Activated CD4-positive, alpha-beta memory T cell treated with anti-CD3 and anti-CD28 coated beads, Interleukin-2, amount 10 ng/mL, durations not matched to agents 7 days and 5 days (primary cell): ENCODE measurements at regions not wholly inside any gene's neighbourhood (a gene's known extent, or its start where the extent isn't known, plus 50 kb on each side); places are given as distances from the start of the nearest gene placed in this dataset.
"Not testable (repeated sequence)": the region's sequence is repeated elsewhere in the genome, so short reads cannot be mapped to it uniquely, and the experiment has no call there.

Experiments used
- CTCF ChIA-PET: fragments of 350-600 bp; sonication (Branson Sonifier 250); formaldehyde crosslinking; loops from one replicate; lab custom pipeline; 2021; ENCODE audit warnings: antibody characterized with exemption, inconsistent platforms; lab: Charles Lee
- POLR2A ChIA-PET: fragments of 350-600 bp; sonication (Branson Sonifier 250); formaldehyde crosslinking; loops from one replicate; lab custom pipeline; 2021; ENCODE audit warnings: antibody characterized with exemption; lab: Charles Lee
- DNase-seq: peaks from one replicate; pipeline ENCODE4 v3.0.0-alpha.2; 2020
- H3K27ac Mint-ChIP-seq: one replicate; pipeline ENCODE4 v1.8.0; 2021; ENCODE audit warnings: mild to moderate bottlenecking, mixed read lengths
- H3K27me3 Mint-ChIP-seq: one replicate; pipeline ENCODE4 v1.8.0; 2021; ENCODE audit warnings: mixed read lengths
- H3K36me3 Mint-ChIP-seq: one replicate; pipeline ENCODE4 v1.8.0; 2021; ENCODE audit warnings: low read depth, mixed read lengths
- H3K4me1 Mint-ChIP-seq: one replicate; pipeline ENCODE4 v1.8.0; 2021; ENCODE audit warnings: mixed read lengths
- H3K4me3 Mint-ChIP-seq: one replicate; pipeline ENCODE4 v1.8.0; 2021; ENCODE audit warnings: mild to moderate bottlenecking, mixed read lengths
- H3K9me3 Mint-ChIP-seq: one replicate; pipeline ENCODE4 v1.8.0; 2021; ENCODE audit warnings: mixed read lengths

DNA sequence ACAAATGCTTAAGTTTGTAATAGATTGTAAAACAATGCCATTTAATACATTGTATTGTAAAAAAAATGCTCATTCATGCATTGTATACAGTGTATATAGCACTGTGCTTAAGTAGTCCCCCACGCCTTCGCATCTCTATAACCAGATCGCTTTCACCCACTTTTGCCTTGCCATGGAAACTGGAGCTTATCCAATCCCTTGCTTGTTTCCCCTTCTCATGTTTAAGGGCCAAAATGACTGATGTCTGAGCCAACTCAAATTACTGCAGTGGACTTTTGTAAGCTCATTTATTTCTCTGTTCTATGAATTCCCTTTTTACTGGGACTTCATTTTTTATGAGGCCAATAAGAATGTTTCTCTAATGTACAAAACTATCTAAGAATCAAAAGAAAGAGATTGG is 730.9 kb upstream of the GJE1 start:
- no peak for DNase-seq
- Mint-ChIP-seq H3K27ac (no peak overlapping the region), H3K27me3 (no peaks in the 10 kb centered on the region), H3K4me3 (no peak overlapping the region), H3K4me1 (peaks cover 19% of the 10 kb centered on the region), H3K36me3 (no peaks in the 10 kb centered on the region), H3K9me3 (peaks cover 9% of the 10 kb centered on the region)
- ChIA-PET CTCF (no interaction called here), POLR2A (no interaction called here)

DNA sequence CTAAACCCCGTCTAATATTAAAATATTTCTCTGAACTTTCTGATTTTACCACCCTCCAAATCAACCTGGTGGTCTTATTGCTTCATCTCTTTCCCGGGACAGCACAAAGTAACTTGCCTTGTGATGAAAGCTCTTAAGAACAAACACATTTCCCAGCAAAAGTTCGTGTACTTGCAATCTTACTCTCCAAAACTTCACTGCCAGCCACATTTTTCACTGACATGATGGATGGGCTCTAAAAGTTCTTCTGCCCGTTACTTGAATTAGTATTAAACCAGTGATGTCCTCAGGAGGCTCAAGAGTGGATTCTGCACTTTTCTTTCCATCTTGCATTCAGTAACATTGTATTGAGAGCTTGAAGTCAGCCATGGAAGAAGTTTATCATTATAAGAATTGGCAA is 731.6 kb upstream of the GJE1 start:
- H3K36me3 Mint-ChIP-seq = no peaks in the 10 kb centered on the region
- H3K27ac Mint-ChIP-seq = no peak overlapping the region
- peaks cover 19% of the 10 kb centered on the region for H3K4me1 Mint-ChIP-seq
- H3K27me3 Mint-ChIP-seq = no peaks in the 10 kb centered on the region
- DNase-seq = no peak
- POLR2A ChIA-PET = no interaction called here
- H3K4me3 Mint-ChIP-seq = no peak overlapping the region
- peaks cover 3% of the 10 kb centered on the region for H3K9me3 Mint-ChIP-seq
- CTCF ChIA-PET = no interaction called here

DNA sequence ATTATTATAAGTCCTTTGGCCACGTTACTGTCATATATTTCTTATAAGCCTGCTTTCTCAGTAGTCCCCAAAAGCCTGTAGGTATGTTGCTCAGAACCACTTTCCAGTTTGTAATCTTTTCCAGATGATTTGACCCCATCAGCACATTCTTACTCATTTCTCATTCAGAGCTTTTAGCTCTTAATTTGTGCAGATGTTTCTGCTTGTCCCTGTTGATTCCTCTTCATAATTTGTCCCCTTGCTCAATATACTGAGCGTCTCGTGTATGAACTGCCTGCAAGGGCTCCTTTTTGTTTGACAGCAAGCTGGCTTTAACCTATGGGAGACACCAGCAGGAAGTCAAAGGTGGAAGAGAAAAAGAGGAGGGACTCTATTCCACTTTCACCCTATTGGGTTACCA is 733.8 kb upstream of the GJE1 start:
- Mint-ChIP-seq H3K27me3 (no peaks in the 10 kb centered on the region), H3K4me3 (no peak overlapping the region), H3K36me3 (no peaks in the 10 kb centered on the region), H3K27ac (no peak overlapping the region), H3K4me1 (peaks cover 19% of the 10 kb centered on the region), H3K9me3 (peaks cover 3% of the 10 kb centered on the region)
- ChIA-PET POLR2A (no interaction called here), CTCF (no interaction called here)
- DNase-seq = no peak

DNA sequence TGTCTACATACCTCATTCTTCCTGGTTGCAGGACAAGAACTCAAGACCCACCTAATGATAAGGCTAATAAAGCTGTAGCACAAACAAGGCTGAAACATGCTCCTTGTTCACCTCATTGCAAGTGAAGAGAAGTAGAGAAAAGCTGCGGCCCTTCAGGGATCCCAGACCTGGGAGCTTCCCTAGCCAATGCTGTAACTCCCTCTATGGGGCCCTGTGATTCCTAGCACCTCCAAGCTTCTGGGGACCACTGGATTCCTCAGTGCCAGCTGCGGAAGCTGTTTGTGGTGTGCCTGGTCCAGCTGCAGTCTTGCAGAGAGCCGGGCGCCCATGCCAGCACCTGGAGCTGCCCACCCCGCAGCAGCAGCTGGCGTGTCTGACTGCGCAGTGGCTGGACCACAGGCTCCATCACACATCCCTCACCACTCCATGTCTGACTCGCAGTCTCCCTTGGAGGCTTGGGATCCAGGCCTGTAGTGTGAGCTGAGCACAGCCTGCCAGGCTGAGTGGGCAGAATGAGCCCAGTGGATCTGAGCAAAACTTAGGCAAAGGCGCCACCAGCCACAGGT is 737.2 kb upstream of the GJE1 start:
- H3K4me3 Mint-ChIP-seq = no peak overlapping the region
- no peak for DNase-seq
- ChIA-PET CTCF (no interaction called here), POLR2A (no interaction called here)
- H3K4me1 Mint-ChIP-seq = no peaks in the 10 kb centered on the region
- H3K27ac Mint-ChIP-seq = no peak overlapping the region
- H3K9me3 Mint-ChIP-seq = no peaks in the 10 kb centered on the region
- H3K36me3 Mint-ChIP-seq = no peaks in the 10 kb centered on the region
- no peaks in the 10 kb centered on the region for H3K27me3 Mint-ChIP-seq

DNA sequence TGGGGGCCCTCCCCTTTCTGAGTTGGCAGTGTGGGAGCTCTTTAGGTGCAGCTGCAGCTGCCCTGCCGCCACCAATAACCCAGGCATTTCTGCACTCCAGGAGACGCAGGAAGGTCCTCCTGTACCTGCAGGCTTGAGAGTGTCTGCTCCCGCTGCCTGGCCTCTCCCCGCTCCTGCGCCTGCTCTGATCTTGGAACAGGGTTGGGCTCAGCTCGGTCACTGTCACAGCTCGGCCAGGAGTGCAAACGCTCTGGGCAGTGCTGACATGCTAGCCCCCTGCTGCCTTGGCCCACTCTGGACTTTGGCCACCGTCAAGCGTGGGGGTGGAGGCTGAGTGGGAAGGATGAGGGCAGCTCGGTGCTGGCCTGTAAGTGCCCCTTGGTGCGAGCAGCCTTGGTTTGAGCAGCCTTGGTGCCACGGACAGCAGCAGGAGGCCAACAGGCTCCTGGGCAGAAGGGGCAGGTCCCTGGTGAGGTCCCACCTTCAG is 738.1 kb upstream of the GJE1 start:
- ChIA-PET POLR2A (no interaction called here), CTCF (no interaction called here)
- Mint-ChIP-seq H3K27ac (no peak overlapping the region), H3K4me1 (no peaks in the 10 kb centered on the region), H3K9me3 (no peaks in the 10 kb centered on the region), H3K27me3 (no peaks in the 10 kb centered on the region), H3K4me3 (no peak overlapping the region), H3K36me3 (no peaks in the 10 kb centered on the region)
- no peak for DNase-seq

DNA sequence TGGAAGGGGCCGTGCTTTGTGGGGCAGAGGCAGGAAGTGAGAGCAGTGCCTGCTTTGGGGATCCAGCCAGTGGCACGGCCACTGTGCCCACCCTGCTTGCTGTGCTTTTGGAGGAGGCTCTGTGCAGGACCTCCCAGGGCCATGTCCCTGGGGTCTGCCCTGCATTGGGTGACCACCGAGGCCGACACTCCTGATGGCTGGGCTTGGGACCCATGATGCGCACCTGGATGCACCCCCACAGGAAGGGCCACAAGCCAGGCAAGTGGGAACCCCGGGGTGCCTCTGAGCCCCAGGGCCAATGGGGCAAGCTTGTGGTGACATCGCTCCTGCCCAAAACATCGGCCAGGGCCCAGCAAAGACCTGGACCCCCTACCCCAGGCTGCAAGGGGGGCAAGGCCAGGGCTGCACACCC is 738.6 kb upstream of the GJE1 start:
- Mint-ChIP-seq H3K27me3 (no peaks in the 10 kb centered on the region), H3K4me3 (no peak overlapping the region), H3K36me3 (no peaks in the 10 kb centered on the region), H3K9me3 (no peaks in the 10 kb centered on the region), H3K4me1 (no peaks in the 10 kb centered on the region), H3K27ac (no peak overlapping the region)
- DNase-seq = no peak
- POLR2A ChIA-PET = no interaction called here
- CTCF ChIA-PET = no interaction called here

DNA sequence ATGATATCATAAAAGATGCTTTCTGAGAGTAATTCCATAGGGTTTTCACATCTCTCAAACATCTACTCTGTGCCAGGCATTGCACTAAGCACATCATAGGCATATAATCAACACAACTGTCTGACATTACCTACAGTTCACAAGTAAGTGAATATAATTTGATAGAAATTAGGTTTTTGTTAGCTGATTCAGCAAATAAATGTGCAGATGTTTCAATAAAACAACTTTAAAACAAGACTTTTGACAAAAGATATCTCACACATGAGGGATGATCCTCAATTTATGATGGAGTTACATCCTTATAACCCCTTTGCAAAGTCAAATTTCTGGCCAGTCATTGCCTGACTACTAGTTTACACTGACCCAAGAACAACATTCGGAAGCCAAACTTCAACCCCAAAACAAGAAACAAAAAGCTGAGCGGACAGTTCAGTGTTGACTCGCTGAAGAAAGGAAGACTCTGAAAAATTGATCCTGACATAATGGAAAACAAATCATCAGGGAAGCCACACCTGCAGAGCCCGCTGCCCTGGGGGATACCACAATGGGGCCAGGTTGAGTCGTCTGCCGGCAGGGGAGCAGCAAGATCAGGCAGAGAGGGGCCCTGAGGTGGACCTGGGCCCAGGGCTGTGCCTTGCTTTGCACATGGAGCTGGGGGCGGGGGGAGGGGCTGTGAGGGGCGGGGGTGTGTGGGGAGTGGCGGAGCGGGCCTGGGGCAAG is 739.2 kb upstream of the GJE1 start:
- H3K9me3 Mint-ChIP-seq = no peaks in the 10 kb centered on the region
- POLR2A ChIA-PET = no interaction called here
- DNase-seq = no peak
- CTCF ChIA-PET = no interaction called here
- H3K4me3 Mint-ChIP-seq = no peak overlapping the region
- H3K27ac Mint-ChIP-seq = no peak overlapping the region
- H3K4me1 Mint-ChIP-seq = no peaks in the 10 kb centered on the region
- H3K27me3 Mint-ChIP-seq = no peaks in the 10 kb centered on the region
- no peaks in the 10 kb centered on the region for H3K36me3 Mint-ChIP-seq

DNA sequence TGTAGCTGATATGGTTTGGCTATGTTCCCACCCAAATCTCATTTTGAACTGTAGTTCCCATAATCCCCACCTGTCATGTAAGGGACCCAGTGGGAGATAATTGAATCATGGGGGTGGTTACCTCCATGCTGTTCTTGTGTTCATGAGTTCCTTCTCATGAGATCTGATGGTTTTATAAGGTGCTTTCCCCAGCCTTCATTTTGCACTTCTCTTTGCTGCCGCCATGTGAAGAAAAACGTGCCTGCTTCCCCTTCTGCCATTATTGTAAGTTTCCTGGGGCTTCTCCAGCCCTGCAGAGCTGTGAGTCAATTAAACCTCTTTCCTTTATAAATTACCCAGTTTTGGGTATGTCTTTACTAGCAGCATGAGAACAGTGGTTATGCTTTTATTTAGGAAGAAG is 741.6 kb upstream of the GJE1 start:
- DNase-seq, H3K27ac Mint-ChIP-seq, H3K9me3 Mint-ChIP-seq, H3K4me1 Mint-ChIP-seq, CTCF ChIA-PET, H3K4me3 Mint-ChIP-seq, H3K27me3 Mint-ChIP-seq, POLR2A ChIA-PET, H3K36me3 Mint-ChIP-seq: not testable (repeated sequence)

DNA sequence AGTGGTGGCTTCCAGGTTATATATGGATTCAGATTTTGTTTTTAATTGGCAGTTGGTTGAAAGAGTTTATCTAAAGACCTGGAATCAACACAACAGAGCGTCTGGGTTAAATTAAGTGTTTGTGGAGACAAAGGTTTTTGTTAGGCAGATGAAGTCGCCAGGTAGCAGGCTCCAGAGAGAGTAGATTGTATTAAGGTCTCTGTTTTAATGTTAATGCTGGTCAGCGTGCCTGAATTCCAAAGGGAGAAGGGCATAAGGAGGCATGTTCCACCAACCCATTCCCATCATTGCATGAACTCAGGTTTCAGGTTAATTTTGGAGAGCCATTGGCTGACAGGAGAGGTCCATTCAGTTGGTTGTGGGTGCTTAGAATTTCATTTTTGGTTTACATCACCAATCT is 744.1 kb upstream of the GJE1 start:
- Mint-ChIP-seq H3K4me3 (no peak overlapping the region), H3K27ac (no peak overlapping the region), H3K27me3 (no peaks in the 10 kb centered on the region), H3K9me3 (peaks cover 2% of the 10 kb centered on the region), H3K36me3 (no peaks in the 10 kb centered on the region), H3K4me1 (no peaks in the 10 kb centered on the region)
- no peak for DNase-seq
- CTCF ChIA-PET = no interaction called here
- POLR2A ChIA-PET = no interaction called here

DNA sequence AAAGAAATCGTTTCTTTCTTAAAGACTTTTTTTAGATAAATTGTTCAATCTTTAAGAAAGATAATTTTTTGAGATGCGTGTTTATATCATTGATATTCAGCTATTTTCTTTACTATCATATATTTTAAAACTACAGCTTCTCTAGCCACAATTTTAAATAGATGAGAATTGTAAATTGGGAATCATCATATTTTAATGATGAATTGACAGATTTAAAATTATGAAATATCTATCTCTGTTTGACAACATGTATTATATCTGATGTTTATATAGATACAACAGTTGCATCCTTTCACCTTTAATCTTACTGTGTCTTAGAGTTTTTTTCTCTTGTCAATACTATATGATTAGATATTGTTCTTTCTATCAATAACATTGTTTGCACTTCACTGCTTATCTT is 762.3 kb upstream of the GJE1 start:
- no peaks in the 10 kb centered on the region for H3K4me1 Mint-ChIP-seq
- no peak overlapping the region for H3K4me3 Mint-ChIP-seq
- DNase-seq = no peak
- no peaks in the 10 kb centered on the region for H3K27me3 Mint-ChIP-seq
- no peaks in the 10 kb centered on the region for H3K9me3 Mint-ChIP-seq
- no peak overlapping the region for H3K27ac Mint-ChIP-seq
- ChIA-PET POLR2A (no interaction called here), CTCF (no interaction called here)
- no peaks in the 10 kb centered on the region for H3K36me3 Mint-ChIP-seq

DNA sequence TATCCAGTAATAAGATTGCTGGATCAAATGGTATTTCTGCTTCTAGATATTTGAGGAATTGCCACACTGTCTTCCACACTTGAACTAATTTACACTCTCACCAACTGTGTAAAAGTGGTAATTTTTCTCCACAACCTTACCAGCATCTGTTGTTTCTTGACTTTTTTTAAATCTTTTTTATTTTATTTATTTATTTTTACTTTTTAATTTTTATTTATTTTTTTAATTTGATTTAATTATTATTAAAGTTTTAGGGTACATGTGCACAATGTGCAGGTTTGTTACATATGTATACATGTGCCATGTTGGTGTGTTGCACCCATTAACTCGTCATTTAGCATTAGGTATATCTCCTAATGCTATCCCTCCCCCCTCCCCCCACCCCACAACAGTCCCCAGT is 765.9 kb upstream of the GJE1 start:
- CTCF ChIA-PET, H3K4me1 Mint-ChIP-seq, DNase-seq, H3K9me3 Mint-ChIP-seq, H3K27ac Mint-ChIP-seq, H3K4me3 Mint-ChIP-seq, H3K27me3 Mint-ChIP-seq, H3K36me3 Mint-ChIP-seq, POLR2A ChIA-PET: not testable (repeated sequence)

DNA sequence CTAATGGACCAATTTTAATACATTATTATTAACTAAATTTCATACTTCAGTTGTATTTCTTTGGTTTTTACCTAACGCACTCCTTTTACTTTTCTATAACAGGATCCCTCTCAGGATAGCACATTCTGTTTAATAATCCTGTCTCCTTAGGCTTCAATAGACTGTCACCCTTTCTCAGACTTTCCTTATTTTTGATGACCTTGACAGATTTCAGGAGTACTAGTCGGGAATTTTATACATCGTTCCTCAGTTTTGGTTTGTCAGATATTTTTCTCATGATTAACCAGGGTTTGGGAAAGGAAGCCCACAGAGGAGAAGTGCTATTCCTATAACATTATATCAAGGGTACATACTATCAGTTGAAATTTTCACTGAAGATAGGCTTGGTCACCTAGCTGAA is 768.0 kb upstream of the GJE1 start:
- H3K27me3 Mint-ChIP-seq = no peaks in the 10 kb centered on the region

DNA sequence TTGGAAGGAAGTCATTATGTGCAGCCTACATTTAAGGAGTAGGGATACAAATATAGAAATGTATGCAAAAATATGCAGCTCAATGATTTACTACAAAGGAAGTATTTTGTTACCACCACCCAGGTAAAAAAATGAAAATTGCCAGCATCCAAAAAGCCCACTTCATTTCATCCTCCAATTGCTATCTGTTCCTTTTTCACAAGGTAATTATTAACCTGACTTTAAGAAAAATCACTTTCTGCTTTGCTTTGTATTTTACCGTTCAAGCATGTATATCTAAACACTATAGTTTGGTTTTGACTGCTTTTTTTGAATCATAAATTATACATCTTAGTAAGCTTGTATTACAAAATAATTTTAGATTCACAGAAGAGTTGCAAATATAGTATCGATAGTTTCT is 768.5 kb upstream of the GJE1 start:
- peaks cover 2% of the 10 kb centered on the region for H3K9me3 Mint-ChIP-seq
- no peaks in the 10 kb centered on the region for H3K27me3 Mint-ChIP-seq
- ChIA-PET CTCF (no interaction called here), POLR2A (no interaction called here)
- H3K4me1 Mint-ChIP-seq = no peaks in the 10 kb centered on the region
- no peak overlapping the region for H3K4me3 Mint-ChIP-seq
- no peak for DNase-seq
- no peak overlapping the region for H3K27ac Mint-ChIP-seq
- H3K36me3 Mint-ChIP-seq = no peaks in the 10 kb centered on the region

More for the DNA sequence above, 768.0 kb upstream of the GJE1 start:
- POLR2A ChIA-PET = no interaction called here
- CTCF ChIA-PET = interaction anchor here (0.7 kb wide), 1 partner anchor 70 kb away, joined by 3 read pairs; no protein-coding TSS in a partner anchor
- Mint-ChIP-seq H3K27ac (no peak overlapping the region), H3K36me3 (no peaks in the 10 kb centered on the region), H3K4me1 (no peaks in the 10 kb centered on the region), H3K9me3 (peaks cover 2% of the 10 kb centered on the region), H3K4me3 (no peak overlapping the region)
- no peak for DNase-seq

DNA sequence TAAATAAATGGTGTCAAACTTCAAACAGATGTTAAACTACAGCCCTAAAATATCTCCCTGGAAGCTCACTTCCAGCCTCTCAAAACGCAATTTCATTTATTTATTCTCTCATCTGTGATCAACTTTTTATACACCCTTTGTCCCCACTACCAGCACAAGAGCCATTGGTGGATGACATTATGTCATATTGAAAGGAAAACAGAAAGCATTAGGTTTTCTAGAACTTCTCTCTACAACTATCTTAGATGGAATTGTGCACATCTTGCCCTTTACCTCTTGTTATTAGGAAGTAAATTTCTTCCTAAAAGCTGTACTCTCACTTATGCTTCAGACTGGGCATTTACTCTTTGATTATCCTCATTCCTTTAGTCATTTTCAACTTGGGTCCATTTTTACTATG is 771.2 kb upstream of the GJE1 start:
- POLR2A ChIA-PET = no interaction called here
- Mint-ChIP-seq H3K4me3 (no peak overlapping the region), H3K27ac (no peak overlapping the region), H3K27me3 (no peaks in the 10 kb centered on the region), H3K36me3 (no peaks in the 10 kb centered on the region), H3K4me1 (no peaks in the 10 kb centered on the region), H3K9me3 (peaks cover 2% of the 10 kb centered on the region)
- DNase-seq = no peak
- CTCF ChIA-PET = interaction anchor here (0.5 kb wide), 1 partner anchor 9 kb away, joined by 3 read pairs; no protein-coding TSS in a partner anchor
